ENCODE measurements at regions not wholly inside any gene's neighbourhood (a gene's known extent, or its start where the extent isn't known, plus 50 kb on each side); places are given as distances from the start of the nearest gene placed in this dataset.

DNA sequence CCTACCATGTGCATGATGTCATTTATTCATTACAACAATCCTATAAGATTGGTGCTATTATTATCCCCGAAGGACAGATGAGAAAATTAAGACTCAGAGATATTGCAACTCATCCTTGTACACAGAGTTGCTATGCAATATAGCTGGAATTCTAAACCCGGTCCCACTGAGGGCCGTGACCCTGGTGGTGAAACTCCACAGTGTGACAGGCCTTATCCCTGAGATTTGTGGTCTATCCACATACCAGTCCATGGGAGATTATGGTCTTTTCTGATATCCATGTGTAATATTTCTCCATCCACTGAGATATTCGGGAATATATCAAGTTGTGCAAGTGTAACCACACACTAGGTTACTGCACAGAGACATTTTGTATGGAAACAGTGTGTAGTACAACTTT is 305.2 kb downstream of the TXNL1 start:
- TF ChIP-seq, protein P1, sequence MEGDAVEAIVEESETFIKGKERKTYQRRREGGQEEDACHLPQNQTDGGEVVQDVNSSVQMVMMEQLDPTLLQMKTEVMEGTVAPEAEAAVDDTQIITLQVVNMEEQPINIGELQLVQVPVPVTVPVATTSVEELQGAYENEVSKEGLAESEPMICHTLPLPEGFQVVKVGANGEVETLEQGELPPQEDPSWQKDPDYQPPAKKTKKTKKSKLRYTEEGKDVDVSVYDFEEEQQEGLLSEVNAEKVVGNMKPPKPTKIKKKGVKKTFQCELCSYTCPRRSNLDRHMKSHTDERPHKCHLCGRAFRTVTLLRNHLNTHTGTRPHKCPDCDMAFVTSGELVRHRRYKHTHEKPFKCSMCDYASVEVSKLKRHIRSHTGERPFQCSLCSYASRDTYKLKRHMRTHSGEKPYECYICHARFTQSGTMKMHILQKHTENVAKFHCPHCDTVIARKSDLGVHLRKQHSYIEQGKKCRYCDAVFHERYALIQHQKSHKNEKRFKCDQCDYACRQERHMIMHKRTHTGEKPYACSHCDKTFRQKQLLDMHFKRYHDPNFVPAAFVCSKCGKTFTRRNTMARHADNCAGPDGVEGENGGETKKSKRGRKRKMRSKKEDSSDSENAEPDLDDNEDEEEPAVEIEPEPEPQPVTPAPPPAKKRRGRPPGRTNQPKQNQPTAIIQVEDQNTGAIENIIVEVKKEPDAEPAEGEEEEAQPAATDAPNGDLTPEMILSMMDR (IDR thresholded peaks at IDR 0.05; ENCODE audit: borderline replicate concordance, extremely low read depth, low read length, poor library complexity, severe bottlenecking): no peak
- TF ChIP-seq EZH2 (IDR thresholded peaks at IDR 0.05; ENCODE audit: borderline replicate concordance, low read depth, low read length, severe bottlenecking): no peak
